ENCODE measurements at regions not wholly inside any gene's neighbourhood (a gene's known extent, or its start where the extent isn't known, plus 50 kb on each side); places are given as distances from the start of the nearest gene placed in this dataset.

- TF ChIP-seq GATA3 (IDR thresholded peaks at IDR 0.05; ENCODE audit: low read depth, low read length) (no peak), GATA2 (IDR thresholded peaks at IDR 0.05; ENCODE audit: low read depth, low read length) (no peak)
These were observed 193.6 kb upstream of the DDI1 start for GRCh38 chr11:103842795-103843194.
